ENCODE measurements at regions not wholly inside any gene's neighbourhood (a gene's known extent, or its start where the extent isn't known, plus 50 kb on each side); places are given as distances from the start of the nearest gene placed in this dataset.

GRCh38 chr1:232553809-232554208, 76.1 kb downstream of the SIPA1L2 start:
- no peak for TF ChIP-seq GATA2 (IDR thresholded peaks at IDR 0.05; ENCODE audit: low read depth, low read length)
- no peak for TF ChIP-seq GATA3 (IDR thresholded peaks at IDR 0.05; ENCODE audit: low read depth, low read length)

Measured in SH-SY5Y (cell line).